Renal cortex interstitium (tissue), 11 donors: ENCODE measurements at regions not wholly inside any gene's neighbourhood (a gene's known extent, or its start where the extent isn't known, plus 50 kb on each side); places are given as distances from the start of the nearest gene placed in this dataset.
A peak's percentile ranks its signal among the peaks of the same experiment; 100 is the strongest.
"Not testable (repeated sequence)": the region's sequence is repeated elsewhere in the genome, so short reads cannot be mapped to it uniquely, and the experiment has no call there.

Experiments
- DNase-seq, 11 donors: peaks; one replicate each; pipeline ENCODE4 v3.0.0-alpha.2; 2013; ENCODE audit warnings: low read depth in 9 of 11, low spot score in 4 of 11; ENCODE audit errors: extremely low read depth in 1 of 11

- no peak for DNase-seq
These were observed 54.9 kb upstream of the ZBTB18 start for GRCh38 chr1:243996223-243996622.

- no peak for DNase-seq
These were observed 59.4 kb upstream of the ZBTB18 start for GRCh38 chr1:243991650-243992049.

GRCh38 chr1:243984788-243985187, 66.3 kb upstream of the ZBTB18 start:
- no peak for DNase-seq

GRCh38 chr1:243982447-243983018, 68.5 kb upstream of the ZBTB18 start:
- no peak for DNase-seq

- no peak for DNase-seq
These were observed 70.6 kb upstream of the ZBTB18 start for GRCh38 chr1:243980471-243980870.

- no peak for DNase-seq
These were observed 71.0 kb upstream of the ZBTB18 start for GRCh38 chr1:243980071-243980470.

GRCh38 chr1:243979396-243979795, 71.7 kb upstream of the ZBTB18 start:
- DNase-seq: no peak

GRCh38 chr1:243977094-243977493, 74.0 kb upstream of the ZBTB18 start:
- no peak for DNase-seq

- DNase-seq: peak in 8 of 11 donors; percentile 5 to 36 (median 16)
These were observed 76.4 kb upstream of the ZBTB18 start for GRCh38 chr1:243974451-243975292.

- no peak for DNase-seq
These were observed 77.9 kb upstream of the ZBTB18 start for GRCh38 chr1:243973169-243973568.

GRCh38 chr1:243970077-243970476, 81.0 kb upstream of the ZBTB18 start:
- DNase-seq: no peak

GRCh38 chr1:243968413-243968812, 82.7 kb upstream of the ZBTB18 start:
- no peak for DNase-seq

- no peak for DNase-seq
These were observed 86.2 kb upstream of the ZBTB18 start for GRCh38 chr1:243964915-243965314.

GRCh38 chr1:243963571-243963970, 87.5 kb upstream of the ZBTB18 start:
- no peak for DNase-seq

- DNase-seq: no peak
These were observed 88.5 kb upstream of the ZBTB18 start for GRCh38 chr1:243962541-243962940.

- no peak for DNase-seq
These were observed 91.1 kb upstream of the ZBTB18 start for GRCh38 chr1:243959998-243960397.

GRCh38 chr1:243957141-243957540, 93.9 kb upstream of the ZBTB18 start:
- DNase-seq: no peak

- no peak for DNase-seq
These were observed 94.6 kb upstream of the ZBTB18 start for GRCh38 chr1:243956450-243956849.

- DNase-seq: not testable (repeated sequence)
These were observed 99.9 kb upstream of the ZBTB18 start for GRCh38 chr1:243951207-243951606.

GRCh38 chr1:243950166-243950565, 100.1 kb upstream of the AKT3 start:
- no peak for DNase-seq

GRCh38 chr1:243946946-243947345, 96.9 kb upstream of the AKT3 start:
- no peak for DNase-seq
